Iris pigment epithelial cell (primary cell): ENCODE measurements at regions not wholly inside any gene's neighbourhood (a gene's known extent, or its start where the extent isn't known, plus 50 kb on each side); places are given as distances from the start of the nearest gene placed in this dataset.
"Not testable (repeated sequence)": the region's sequence is repeated elsewhere in the genome, so short reads cannot be mapped to it uniquely, and the experiment has no call there.

ENCODE experiments used
- DNase-seq: peaks from one replicate; pipeline ENCODE4 v3.0.0-alpha.2; 2011; ENCODE audit warnings: low read depth

- peak; percentile 87 for DNase-seq
These were observed 1407.6 kb upstream of the RAG2 start for GRCh38 chr11:38005597-38005996.

- DNase-seq, result no peak
These were observed 1401.1 kb upstream of the RAG2 start for GRCh38 chr11:37999171-37999570.

GRCh38 chr11:37995886-37996285 is 1397.8 kb upstream of the RAG2 start:
- DNase-seq, result no peak

GRCh38 chr11:37988031-37988430 is 1390.0 kb upstream of the RAG2 start:
- peak; percentile 94 for DNase-seq

- peak; percentile 39 for DNase-seq
These were observed 1387.0 kb upstream of the RAG2 start for GRCh38 chr11:37984991-37985390.

GRCh38 chr11:37978647-37979046 is 1380.6 kb upstream of the RAG2 start:
- no peak for DNase-seq

GRCh38 chr11:37973941-37974340 is 1375.9 kb upstream of the RAG2 start:
- peak; percentile 83 for DNase-seq

GRCh38 chr11:37972691-37973090 is 1374.7 kb upstream of the RAG2 start:
- peak; percentile 75 for DNase-seq

DNA sequence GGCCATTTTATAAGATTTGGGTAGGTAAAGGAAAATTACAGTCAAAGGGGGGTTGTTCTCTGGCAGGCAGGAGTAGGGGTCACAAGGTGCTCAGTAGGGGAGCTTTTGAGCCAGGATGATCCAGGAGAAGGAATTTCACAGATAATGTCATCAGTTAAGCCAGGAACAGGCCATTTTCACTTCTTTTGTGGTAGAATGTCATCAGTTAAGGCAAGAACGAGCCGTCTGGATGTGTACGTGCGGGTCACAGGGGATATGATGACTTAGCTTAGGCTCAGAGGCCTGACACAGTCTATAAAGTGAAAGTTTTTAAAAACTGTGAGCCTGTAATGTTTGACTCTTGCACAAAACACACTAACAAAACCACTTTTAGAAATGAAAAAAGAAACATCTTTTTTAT is 1371.3 kb upstream of the RAG2 start:
- DNase-seq, result not testable (repeated sequence)

- DNase-seq, result no peak
These were observed 1370.1 kb upstream of the RAG2 start for GRCh38 chr11:37968148-37968547.

DNA sequence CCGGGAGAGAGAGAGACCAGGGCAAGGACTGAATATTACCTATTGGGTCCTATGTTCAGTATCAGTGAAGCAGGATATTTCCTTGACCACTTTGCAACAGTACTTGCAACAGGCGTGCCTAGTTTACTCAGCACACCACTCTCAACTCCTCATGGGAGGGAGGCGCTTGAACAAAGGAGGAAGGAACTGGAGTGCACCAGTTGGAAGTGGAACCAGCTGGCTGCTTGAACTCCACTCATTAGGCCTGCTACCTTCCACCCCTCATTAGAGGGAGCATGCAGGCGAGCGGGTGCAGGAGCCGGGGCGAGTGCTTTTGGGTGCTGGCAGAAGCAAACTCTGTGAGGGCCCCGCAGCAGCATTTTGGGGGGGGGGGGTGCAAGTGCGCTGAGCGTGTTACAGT is 1369.6 kb upstream of the RAG2 start:
- no peak for DNase-seq

DNA sequence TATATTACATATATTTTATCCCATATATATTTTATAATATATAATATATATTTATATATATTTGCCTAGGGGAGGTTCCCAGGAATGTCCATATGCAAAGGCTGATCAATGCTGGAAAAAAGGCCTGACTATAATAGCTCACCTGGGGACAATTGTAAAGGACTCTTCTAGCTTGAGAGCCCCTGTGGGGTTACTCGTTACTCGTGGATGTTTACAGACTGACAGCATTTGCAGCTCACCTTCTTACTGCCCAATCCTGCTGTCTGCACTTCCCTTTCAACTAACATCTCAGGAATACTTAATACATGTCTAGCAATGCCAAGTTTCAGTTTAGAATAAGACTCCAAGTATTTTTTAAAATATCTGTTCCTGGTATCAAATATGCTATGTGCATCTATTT is 1365.4 kb upstream of the RAG2 start:
- DNase-seq, result no peak

GRCh38 chr11:37957717-37958116 is 1359.7 kb upstream of the RAG2 start:
- no peak for DNase-seq

DNA sequence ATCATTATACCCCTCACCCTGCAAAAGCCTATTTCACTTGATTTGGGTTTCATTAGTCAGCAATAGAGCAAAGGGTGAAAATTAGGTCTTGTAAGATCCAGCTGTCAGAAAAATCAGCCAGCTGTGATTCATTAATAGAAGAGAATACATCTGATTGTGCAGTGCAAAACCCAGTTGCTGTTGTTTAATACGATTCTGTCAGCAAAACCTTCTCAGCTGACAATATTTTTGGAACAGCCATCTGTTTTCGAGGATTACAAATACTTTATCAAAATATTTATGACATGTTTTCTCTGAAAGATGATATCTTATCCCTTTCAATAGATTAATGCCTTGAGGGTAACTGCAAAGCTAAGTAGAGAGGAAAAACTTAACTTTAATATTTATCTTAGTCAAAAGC is 1354.0 kb upstream of the RAG2 start:
- DNase-seq, result no peak

GRCh38 chr11:37948258-37948657 is 1350.2 kb upstream of the RAG2 start:
- DNase-seq, result no peak

GRCh38 chr11:37947821-37948220 is 1349.8 kb upstream of the RAG2 start:
- no peak for DNase-seq

DNA sequence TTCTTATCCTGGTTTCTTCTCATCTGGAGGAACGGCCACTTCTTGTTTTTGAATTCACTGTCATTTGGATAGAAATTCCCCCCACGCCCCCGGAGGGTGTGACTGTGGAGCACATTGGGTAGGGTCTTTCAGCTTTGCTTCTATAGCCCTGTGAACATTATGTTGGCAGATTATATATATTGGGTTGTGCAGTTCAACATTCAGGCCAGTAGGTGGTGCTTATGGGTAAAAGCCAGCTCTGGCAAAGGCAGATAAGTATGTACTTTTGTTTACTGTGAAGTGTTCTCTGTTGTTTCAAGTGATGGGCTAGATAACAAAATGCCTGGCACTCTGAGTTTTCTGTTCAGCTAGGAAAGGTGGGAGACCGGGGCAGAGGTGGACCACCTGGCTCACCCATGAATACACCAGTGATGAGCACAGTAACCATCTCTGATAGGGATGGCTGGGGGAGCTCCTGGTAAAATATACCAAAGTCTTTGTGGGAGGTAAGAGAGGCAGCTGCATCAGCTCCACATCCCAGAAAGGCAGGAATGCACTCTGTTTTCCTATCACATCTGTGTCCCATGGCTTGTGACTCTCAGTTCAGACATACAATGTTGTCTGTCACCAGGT is 1348.2 kb upstream of the RAG2 start:
- DNase-seq, result peak; percentile 61

DNA sequence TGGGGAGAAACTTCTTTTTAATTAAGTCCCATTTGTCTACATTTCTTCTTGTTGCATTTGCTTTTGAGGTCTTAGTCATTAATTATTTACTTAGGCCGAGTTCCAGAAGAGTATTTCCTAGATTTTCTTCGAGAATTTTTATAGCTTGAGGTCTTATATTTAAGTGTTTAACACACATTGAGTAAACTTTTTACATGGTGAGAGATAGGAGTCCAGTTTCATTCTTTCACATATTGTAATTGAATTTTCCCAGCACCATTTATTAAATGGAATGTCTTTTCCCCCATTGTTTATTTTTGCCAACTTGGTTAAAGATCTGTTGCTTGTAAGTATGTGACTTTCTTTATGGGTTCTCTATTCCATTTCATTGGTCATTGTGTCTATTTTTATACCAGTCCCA is 1344.0 kb upstream of the RAG2 start:
- peak; percentile 11 for DNase-seq

DNA sequence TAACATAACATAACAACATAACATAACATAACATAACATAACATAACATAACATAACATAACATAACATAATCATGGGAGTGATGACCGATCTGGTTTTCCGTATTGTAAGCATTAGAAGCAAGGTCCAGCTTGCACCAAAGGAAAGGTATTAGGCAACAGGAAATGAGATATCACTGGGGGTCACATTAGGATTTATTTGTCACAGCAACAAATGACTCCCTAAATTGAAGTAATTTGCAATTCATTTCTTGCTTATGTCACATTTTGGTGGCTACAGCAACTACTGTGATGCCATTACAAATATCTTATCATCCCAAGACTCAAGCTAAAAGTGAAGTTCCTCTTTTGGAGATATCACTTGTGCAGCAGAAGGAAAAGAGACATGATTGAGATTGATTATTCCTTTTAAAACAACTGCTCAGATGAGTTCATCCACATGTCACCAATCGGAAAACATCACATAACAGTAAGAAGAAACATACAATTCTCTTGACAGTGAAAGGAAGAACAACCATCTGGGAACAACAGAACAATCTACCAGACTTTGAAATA is 1331.1 kb upstream of the RAG2 start:
- DNase-seq, result no peak

DNA sequence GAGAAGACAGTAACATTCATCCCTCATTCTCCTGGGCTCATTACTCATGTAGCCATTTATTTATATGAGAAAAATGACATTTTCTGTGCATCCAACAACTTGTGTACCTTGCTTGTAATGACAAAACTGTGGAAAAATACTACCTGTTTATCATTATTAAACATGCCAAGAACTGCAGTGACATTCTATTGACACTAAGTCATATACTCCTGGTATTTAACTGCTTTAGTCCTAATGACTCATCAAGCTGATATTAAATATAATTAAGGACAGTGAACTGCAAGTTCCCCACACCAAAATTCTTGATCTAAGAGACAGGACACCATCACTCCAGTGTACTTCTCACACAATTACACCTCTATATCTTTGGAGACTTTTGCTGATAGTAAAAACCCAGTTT is 1328.7 kb upstream of the RAG2 start:
- no peak for DNase-seq

- peak; percentile 1 for DNase-seq
These were observed 1318.3 kb upstream of the RAG2 start for GRCh38 chr11:37916331-37916730.

DNA sequence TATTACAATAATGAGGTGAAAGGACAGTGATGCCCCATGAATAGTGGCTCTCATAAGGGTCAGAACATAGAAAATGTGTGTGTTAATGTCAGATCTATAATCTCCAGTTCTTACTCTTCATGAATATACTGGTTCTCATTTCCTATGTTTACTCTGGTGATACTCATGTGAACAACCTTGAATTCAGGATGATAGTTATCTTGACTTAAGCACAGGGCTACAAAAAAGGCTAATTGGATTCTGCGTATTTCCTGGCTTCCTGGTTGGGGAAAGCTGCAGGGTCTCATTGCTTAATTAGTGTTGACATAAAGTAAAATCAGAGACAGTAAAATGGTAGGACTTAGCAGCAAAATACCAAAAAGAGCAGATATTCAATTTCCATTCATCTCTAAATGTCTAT is 1316.8 kb upstream of the RAG2 start:
- no peak for DNase-seq

DNA sequence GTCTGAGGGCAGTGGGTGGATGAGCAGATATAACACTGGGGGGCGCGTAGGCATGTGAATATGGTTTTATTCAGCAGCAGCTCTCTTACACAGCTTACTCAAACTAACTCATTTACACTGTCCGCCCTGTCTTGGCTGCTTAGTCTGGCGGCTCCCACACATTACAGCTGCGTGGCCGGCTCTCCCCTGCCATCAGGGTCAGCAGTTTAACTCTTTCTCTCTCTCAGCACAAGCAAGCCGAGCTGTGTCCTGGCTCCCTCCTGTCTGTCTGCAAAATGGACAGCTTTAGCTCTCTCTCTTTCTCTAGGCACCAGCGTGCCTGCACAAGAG is 1310.1 kb upstream of the RAG2 start:
- DNase-seq, result no peak

DNA sequence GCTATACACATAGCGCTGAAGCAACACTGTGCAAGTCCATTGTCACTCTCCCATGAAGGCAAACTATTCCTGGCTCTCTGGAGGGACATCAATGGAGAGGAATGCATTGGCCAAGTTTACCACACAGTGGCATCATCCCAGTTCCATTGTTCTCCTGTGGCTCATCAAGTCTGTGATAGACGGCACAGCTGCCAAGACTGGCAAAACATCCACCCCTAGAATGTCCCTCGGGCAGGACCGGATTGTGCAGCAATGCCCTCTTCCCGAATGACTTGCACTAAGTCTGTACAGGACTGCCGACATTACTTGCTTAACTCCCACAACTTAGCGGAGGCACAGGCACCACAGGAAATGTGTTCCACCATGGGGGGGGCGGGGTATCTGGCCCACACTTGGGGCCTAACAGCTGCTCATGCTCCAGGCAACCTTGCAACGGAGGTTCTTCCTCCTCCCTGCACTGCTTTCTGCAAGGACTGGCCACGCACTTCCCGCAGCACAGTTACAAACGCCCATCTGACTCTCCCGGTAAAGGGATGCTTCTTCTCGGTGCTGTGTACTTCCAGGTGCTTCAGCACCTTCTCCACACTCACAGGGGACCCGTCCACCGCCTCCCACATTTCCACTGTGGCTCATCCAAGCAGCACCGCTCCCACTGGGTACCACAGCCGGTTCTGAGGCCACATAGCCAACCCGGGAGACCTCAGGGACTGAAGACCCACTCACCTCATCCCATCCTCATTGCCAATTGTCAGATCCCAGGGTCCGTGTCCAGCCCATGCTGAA is 1309.6 kb upstream of the RAG2 start:
- DNase-seq, result no peak
